Mammary epithelial cell (primary cell): ENCODE measurements at regions not wholly inside any gene's neighbourhood (a gene's known extent, or its start where the extent isn't known, plus 50 kb on each side); places are given as distances from the start of the nearest gene placed in this dataset.

ENCODE experiments used
- EZH2 ChIP-seq: IDR thresholded peaks from 2 replicates; pipeline ENCODE4 v1.6.1; 2012; ENCODE audit warnings: low read length, inconsistent platforms, borderline replicate concordance
- TF ChIP-seq, protein P1 (sequence below), 2 donors: IDR thresholded peaks in 1 of 2; conservative IDR thresholded peaks in 1 of 2; 2 replicates each; pipeline ENCODE4 v1.5.1; 2011 to 2012; ENCODE audit warnings: inconsistent platforms in 2 of 2, low read length in 2 of 2, mild to moderate bottlenecking in 2 of 2, control low read depth in 1 of 2, low read depth in 1 of 2; ENCODE audit not compliant: insufficient read depth in 1 of 2; ENCODE audit errors: extremely low read depth in 1 of 2

DNA sequence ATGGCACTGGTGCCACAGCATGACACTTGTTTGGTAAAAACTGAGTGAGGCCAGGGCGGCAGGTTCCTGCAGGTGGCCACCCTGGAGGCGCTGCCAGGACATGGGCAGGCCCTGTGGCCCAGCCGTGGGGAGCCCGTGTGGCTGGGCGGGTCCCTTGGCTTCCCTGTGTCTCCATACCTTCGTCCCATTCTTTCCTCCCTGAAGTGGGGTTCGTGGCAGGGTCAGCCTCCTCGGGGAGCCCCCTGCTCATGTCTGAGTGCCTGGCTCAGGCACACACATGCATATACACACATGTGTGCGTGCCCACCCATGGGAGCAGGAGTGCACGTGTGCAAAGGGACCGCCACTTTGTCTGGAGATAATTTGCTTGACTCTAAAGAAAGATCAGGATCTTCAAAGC, 86.5 kb upstream of the HDAC4 start:
- TF ChIP-seq, protein P1, sequence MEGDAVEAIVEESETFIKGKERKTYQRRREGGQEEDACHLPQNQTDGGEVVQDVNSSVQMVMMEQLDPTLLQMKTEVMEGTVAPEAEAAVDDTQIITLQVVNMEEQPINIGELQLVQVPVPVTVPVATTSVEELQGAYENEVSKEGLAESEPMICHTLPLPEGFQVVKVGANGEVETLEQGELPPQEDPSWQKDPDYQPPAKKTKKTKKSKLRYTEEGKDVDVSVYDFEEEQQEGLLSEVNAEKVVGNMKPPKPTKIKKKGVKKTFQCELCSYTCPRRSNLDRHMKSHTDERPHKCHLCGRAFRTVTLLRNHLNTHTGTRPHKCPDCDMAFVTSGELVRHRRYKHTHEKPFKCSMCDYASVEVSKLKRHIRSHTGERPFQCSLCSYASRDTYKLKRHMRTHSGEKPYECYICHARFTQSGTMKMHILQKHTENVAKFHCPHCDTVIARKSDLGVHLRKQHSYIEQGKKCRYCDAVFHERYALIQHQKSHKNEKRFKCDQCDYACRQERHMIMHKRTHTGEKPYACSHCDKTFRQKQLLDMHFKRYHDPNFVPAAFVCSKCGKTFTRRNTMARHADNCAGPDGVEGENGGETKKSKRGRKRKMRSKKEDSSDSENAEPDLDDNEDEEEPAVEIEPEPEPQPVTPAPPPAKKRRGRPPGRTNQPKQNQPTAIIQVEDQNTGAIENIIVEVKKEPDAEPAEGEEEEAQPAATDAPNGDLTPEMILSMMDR (conservative IDR thresholded peaks at IDR 0.05 in 1 of 2, IDR thresholded peaks at IDR 0.05 in 1 of 2; ENCODE audit: extremely low read depth in 1 of 2, insufficient read depth in 1 of 2, low read depth in 1 of 2, low read length in 2 of 2) = no peak
- TF ChIP-seq EZH2 = no peak
